ENCODE measurements at regions not wholly inside any gene's neighbourhood (a gene's known extent, or its start where the extent isn't known, plus 50 kb on each side); places are given as distances from the start of the nearest gene placed in this dataset.

DNA sequence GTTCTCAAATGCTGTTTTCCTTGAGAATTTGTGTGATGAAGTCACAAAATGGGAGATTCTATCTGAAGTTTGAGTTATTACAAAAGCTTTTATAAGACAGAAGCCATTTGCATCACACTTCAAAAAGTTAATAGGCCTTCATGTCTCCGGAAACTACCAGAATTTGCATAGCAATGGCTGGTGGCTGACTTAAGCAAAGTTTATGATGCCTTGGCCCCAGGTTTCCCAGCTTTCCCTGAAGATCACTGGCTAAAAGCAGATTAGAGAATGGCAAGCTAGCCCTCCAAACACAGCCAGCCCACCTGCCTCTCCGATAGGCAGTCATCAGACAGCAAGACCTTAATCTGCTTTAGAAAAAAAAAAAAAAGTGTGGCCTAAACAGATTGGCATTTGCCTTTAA is 197.8 kb downstream of the HS3ST1 start:
- no peak for TF ChIP-seq POLR2A (IDR thresholded peaks at IDR 0.05)
- TF ChIP-seq, protein P1, sequence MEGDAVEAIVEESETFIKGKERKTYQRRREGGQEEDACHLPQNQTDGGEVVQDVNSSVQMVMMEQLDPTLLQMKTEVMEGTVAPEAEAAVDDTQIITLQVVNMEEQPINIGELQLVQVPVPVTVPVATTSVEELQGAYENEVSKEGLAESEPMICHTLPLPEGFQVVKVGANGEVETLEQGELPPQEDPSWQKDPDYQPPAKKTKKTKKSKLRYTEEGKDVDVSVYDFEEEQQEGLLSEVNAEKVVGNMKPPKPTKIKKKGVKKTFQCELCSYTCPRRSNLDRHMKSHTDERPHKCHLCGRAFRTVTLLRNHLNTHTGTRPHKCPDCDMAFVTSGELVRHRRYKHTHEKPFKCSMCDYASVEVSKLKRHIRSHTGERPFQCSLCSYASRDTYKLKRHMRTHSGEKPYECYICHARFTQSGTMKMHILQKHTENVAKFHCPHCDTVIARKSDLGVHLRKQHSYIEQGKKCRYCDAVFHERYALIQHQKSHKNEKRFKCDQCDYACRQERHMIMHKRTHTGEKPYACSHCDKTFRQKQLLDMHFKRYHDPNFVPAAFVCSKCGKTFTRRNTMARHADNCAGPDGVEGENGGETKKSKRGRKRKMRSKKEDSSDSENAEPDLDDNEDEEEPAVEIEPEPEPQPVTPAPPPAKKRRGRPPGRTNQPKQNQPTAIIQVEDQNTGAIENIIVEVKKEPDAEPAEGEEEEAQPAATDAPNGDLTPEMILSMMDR (IDR thresholded peaks at IDR 0.05): no peak
